OCI-LY7 (cell line): ENCODE measurements at regions not wholly inside any gene's neighbourhood (a gene's known extent, or its start where the extent isn't known, plus 50 kb on each side); places are given as distances from the start of the nearest gene placed in this dataset.

Experiments
- EZH2phosphoT487 ChIP-seq: fragments of 200-600 bp; sonication (generic); IDR thresholded peaks from 2 replicates; pipeline ENCODE4 v1.6.1; 2018; ENCODE audit warnings: low read depth, borderline replicate concordance, mild to moderate bottlenecking, mixed run types, antibody characterized with exemption, low read length, moderate library complexity, mixed read lengths
- TF ChIP-seq, protein P1 (sequence below): fragments of 200-600 bp; sonication (generic); conservative IDR thresholded peaks from 2 replicates; pipeline ENCODE4 v1.5.1; 2014; ENCODE audit warnings: mild to moderate bottlenecking, antibody characterized with exemption, low read length, moderate library complexity, mixed read lengths

DNA sequence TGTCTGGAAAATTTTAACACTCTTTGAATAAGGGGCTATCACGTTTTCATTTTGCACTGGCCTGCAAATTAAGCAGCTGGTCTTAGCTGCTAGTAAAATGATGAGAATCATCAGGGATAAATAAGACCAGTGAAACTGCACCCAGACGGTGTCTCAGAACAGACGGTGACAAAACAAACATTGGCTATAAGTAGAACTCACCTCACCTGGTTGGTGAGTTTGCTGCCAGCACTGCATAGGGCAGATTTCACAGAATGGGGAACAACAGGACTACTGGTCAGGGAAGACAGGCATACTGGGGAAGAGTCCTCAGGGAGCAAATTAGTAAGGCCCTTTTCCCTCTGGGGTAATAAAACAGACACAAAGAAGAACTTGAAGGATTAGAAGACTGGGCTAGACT is 175.9 kb upstream of the CITED2 start:
- TF ChIP-seq, protein P1, sequence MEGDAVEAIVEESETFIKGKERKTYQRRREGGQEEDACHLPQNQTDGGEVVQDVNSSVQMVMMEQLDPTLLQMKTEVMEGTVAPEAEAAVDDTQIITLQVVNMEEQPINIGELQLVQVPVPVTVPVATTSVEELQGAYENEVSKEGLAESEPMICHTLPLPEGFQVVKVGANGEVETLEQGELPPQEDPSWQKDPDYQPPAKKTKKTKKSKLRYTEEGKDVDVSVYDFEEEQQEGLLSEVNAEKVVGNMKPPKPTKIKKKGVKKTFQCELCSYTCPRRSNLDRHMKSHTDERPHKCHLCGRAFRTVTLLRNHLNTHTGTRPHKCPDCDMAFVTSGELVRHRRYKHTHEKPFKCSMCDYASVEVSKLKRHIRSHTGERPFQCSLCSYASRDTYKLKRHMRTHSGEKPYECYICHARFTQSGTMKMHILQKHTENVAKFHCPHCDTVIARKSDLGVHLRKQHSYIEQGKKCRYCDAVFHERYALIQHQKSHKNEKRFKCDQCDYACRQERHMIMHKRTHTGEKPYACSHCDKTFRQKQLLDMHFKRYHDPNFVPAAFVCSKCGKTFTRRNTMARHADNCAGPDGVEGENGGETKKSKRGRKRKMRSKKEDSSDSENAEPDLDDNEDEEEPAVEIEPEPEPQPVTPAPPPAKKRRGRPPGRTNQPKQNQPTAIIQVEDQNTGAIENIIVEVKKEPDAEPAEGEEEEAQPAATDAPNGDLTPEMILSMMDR = no peak
- no peak for TF ChIP-seq EZH2phosphoT487
